ENCODE measurements at regions not wholly inside any gene's neighbourhood (a gene's known extent, or its start where the extent isn't known, plus 50 kb on each side); places are given as distances from the start of the nearest gene placed in this dataset.
"Not testable (repeated sequence)": the region's sequence is repeated elsewhere in the genome, so short reads cannot be mapped to it uniquely, and the experiment has no call there.

- H3K9me3 Mint-ChIP-seq = no peaks in the 10 kb centered on the region
- H3K4me3 Mint-ChIP-seq = no peak overlapping the region
- DNase-seq = no peak
- H3K36me3 Mint-ChIP-seq = no peaks in the 10 kb centered on the region
- CTCF ChIA-PET = no interaction called here
- no peak overlapping the region for H3K27ac Mint-ChIP-seq
- no peaks in the 10 kb centered on the region for H3K27me3 Mint-ChIP-seq
- no peaks in the 10 kb centered on the region for H3K4me1 Mint-ChIP-seq
Observed at GRCh38 chr9:75798505-75798904, 92.0 kb upstream of the PCSK5 start.

GRCh38 chr9:75803130-75803529 lies 87.3 kb upstream of the PCSK5 start:
- no peaks in the 10 kb centered on the region for H3K27me3 Mint-ChIP-seq
- no peak overlapping the region for H3K27ac Mint-ChIP-seq
- CTCF ChIA-PET = no interaction called here
- DNase-seq = no peak
- no peaks in the 10 kb centered on the region for H3K9me3 Mint-ChIP-seq
- no peaks in the 10 kb centered on the region for H3K36me3 Mint-ChIP-seq
- no peaks in the 10 kb centered on the region for H3K4me1 Mint-ChIP-seq
- no peak overlapping the region for H3K4me3 Mint-ChIP-seq

- Mint-ChIP-seq H3K36me3 (no peaks in the 10 kb centered on the region), H3K27me3 (no peaks in the 10 kb centered on the region), H3K4me3 (no peak overlapping the region), H3K4me1 (no peaks in the 10 kb centered on the region), H3K27ac (no peak overlapping the region), H3K9me3 (no peaks in the 10 kb centered on the region)
- CTCF ChIA-PET = no interaction called here
- DNase-seq = no peak
Observed at GRCh38 chr9:75810063-75810462, 80.4 kb upstream of the PCSK5 start.

- H3K9me3 Mint-ChIP-seq = no peaks in the 10 kb centered on the region
Observed at GRCh38 chr9:75811692-75812091, 78.8 kb upstream of the PCSK5 start.

GRCh38 chr9:75812141-75812540 lies 78.3 kb upstream of the PCSK5 start:
- CTCF ChIA-PET = no interaction called here
- H3K27ac Mint-ChIP-seq = no peak overlapping the region
- no peak for DNase-seq
- no peaks in the 10 kb centered on the region for H3K36me3 Mint-ChIP-seq
- H3K27me3 Mint-ChIP-seq = no peaks in the 10 kb centered on the region
- no peak overlapping the region for H3K4me3 Mint-ChIP-seq
- H3K4me1 Mint-ChIP-seq = no peaks in the 10 kb centered on the region
- no peaks in the 10 kb centered on the region for H3K9me3 Mint-ChIP-seq

More at GRCh38 chr9:75811692-75812091, 78.8 kb upstream of the PCSK5 start:
- Mint-ChIP-seq H3K27me3 (no peaks in the 10 kb centered on the region), H3K4me3 (no peak overlapping the region), H3K36me3 (no peaks in the 10 kb centered on the region), H3K27ac (no peak overlapping the region), H3K4me1 (no peaks in the 10 kb centered on the region)
- no peak for DNase-seq
- CTCF ChIA-PET = no interaction called here

- H3K4me1 Mint-ChIP-seq = no peaks in the 10 kb centered on the region
- no peaks in the 10 kb centered on the region for H3K9me3 Mint-ChIP-seq
- H3K27ac Mint-ChIP-seq = no peak overlapping the region
- no peak for DNase-seq
- H3K4me3 Mint-ChIP-seq = no peak overlapping the region
- H3K27me3 Mint-ChIP-seq = no peaks in the 10 kb centered on the region
- H3K36me3 Mint-ChIP-seq = no peaks in the 10 kb centered on the region
- CTCF ChIA-PET = no interaction called here
Observed at GRCh38 chr9:75814667-75815066, 75.8 kb upstream of the PCSK5 start.

GRCh38 chr9:75820471-75821115 lies 69.9 kb upstream of the PCSK5 start:
- DNase-seq, H3K4me1 Mint-ChIP-seq, H3K4me3 Mint-ChIP-seq, CTCF ChIA-PET, H3K36me3 Mint-ChIP-seq, H3K27me3 Mint-ChIP-seq, H3K27ac Mint-ChIP-seq, H3K9me3 Mint-ChIP-seq: not testable (repeated sequence)

- no peaks in the 10 kb centered on the region for H3K27me3 Mint-ChIP-seq
- H3K27ac Mint-ChIP-seq = no peak overlapping the region
- DNase-seq = no peak
- CTCF ChIA-PET = no interaction called here
- no peaks in the 10 kb centered on the region for H3K9me3 Mint-ChIP-seq
- H3K36me3 Mint-ChIP-seq = no peaks in the 10 kb centered on the region
- H3K4me3 Mint-ChIP-seq = no peak overlapping the region
- no peaks in the 10 kb centered on the region for H3K4me1 Mint-ChIP-seq
Observed at GRCh38 chr9:75823151-75823550, 67.3 kb upstream of the PCSK5 start.

- Mint-ChIP-seq H3K27me3 (no peaks in the 10 kb centered on the region), H3K9me3 (no peaks in the 10 kb centered on the region), H3K4me1 (no peaks in the 10 kb centered on the region), H3K4me3 (no peak overlapping the region), H3K36me3 (no peaks in the 10 kb centered on the region), H3K27ac (no peak overlapping the region)
- CTCF ChIA-PET = no interaction called here
- no peak for DNase-seq
Observed at GRCh38 chr9:75824816-75825568, 65.5 kb upstream of the PCSK5 start.

- CTCF ChIA-PET = no interaction called here
- no peaks in the 10 kb centered on the region for H3K36me3 Mint-ChIP-seq
Observed at GRCh38 chr9:75826314-75826713, 64.2 kb upstream of the PCSK5 start.

GRCh38 chr9:75830303-75830702 lies 60.2 kb upstream of the PCSK5 start:
- H3K4me3 Mint-ChIP-seq = no peak overlapping the region
- H3K27me3 Mint-ChIP-seq = no peaks in the 10 kb centered on the region
- H3K27ac Mint-ChIP-seq = no peak overlapping the region
- CTCF ChIA-PET = no interaction called here
- DNase-seq = no peak
- H3K4me1 Mint-ChIP-seq = no peaks in the 10 kb centered on the region
- H3K9me3 Mint-ChIP-seq = no peaks in the 10 kb centered on the region
- no peaks in the 10 kb centered on the region for H3K36me3 Mint-ChIP-seq

More at GRCh38 chr9:75826314-75826713, 64.2 kb upstream of the PCSK5 start:
- Mint-ChIP-seq H3K9me3 (no peaks in the 10 kb centered on the region), H3K27ac (no peak overlapping the region), H3K4me1 (no peaks in the 10 kb centered on the region), H3K4me3 (no peak overlapping the region), H3K27me3 (no peaks in the 10 kb centered on the region)
- DNase-seq = no peak

GRCh38 chr9:75833778-75834177 lies 56.7 kb upstream of the PCSK5 start:
- CTCF ChIA-PET = no interaction called here
- H3K27me3 Mint-ChIP-seq = no peaks in the 10 kb centered on the region
- H3K36me3 Mint-ChIP-seq = no peaks in the 10 kb centered on the region
- no peak overlapping the region for H3K4me3 Mint-ChIP-seq
- H3K27ac Mint-ChIP-seq = no peak overlapping the region
- no peak for DNase-seq
- no peaks in the 10 kb centered on the region for H3K4me1 Mint-ChIP-seq
- no peaks in the 10 kb centered on the region for H3K9me3 Mint-ChIP-seq

GRCh38 chr9:75834878-75835277 lies 55.6 kb upstream of the PCSK5 start:
- no peak for DNase-seq
- H3K36me3 Mint-ChIP-seq = no peaks in the 10 kb centered on the region
- no peaks in the 10 kb centered on the region for H3K4me1 Mint-ChIP-seq

More at GRCh38 chr9:75834878-75835277, 55.6 kb upstream of the PCSK5 start:
- Mint-ChIP-seq H3K27ac (no peak overlapping the region), H3K27me3 (no peaks in the 10 kb centered on the region), H3K4me3 (no peak overlapping the region), H3K9me3 (no peaks in the 10 kb centered on the region)
- CTCF ChIA-PET = no interaction called here

All from activated naive CD4-positive, alpha-beta T cell treated with anti-CD3 and anti-CD28 coated beads, Interleukin-2, amount 10 ng/mL, durations not matched to agents 7 days and 5 days (primary cell).